ENCODE measurements at regions not wholly inside any gene's neighbourhood (a gene's known extent, or its start where the extent isn't known, plus 50 kb on each side); places are given as distances from the start of the nearest gene placed in this dataset.

GRCh38 chr1:182262425-182262824, 129.2 kb downstream of the GLUL start (continued):
- TF ChIP-seq ZC3H8 (IDR thresholded peaks at IDR 0.05) (no peak), GABPA (tag; conservative IDR thresholded peaks at IDR 0.05; ENCODE audit: low read depth) (0 out of 2 replicates have a peak, but pooled peaks have one; percentile 28)
- TF ChIP-seq, protein P1, sequence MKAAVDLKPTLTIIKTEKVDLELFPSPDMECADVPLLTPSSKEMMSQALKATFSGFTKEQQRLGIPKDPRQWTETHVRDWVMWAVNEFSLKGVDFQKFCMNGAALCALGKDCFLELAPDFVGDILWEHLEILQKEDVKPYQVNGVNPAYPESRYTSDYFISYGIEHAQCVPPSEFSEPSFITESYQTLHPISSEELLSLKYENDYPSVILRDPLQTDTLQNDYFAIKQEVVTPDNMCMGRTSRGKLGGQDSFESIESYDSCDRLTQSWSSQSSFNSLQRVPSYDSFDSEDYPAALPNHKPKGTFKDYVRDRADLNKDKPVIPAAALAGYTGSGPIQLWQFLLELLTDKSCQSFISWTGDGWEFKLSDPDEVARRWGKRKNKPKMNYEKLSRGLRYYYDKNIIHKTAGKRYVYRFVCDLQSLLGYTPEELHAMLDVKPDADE (conservative IDR thresholded peaks at IDR 0.05; ENCODE audit: control insufficient read depth, low read depth, low read length): no peak

GRCh38 chr1:182261655-182262054, 129.9 kb downstream of the GLUL start:
- H3K79me2 ChIP-seq (ENCODE audit: control insufficient read depth, insufficient read depth, low read length): no peaks in the 10 kb centered on the region
- ATAC-seq (no peak), FAIRE-seq (no peak), DNase-seq (ENCODE audit: extremely low read depth in 1 of 4, low spot score in 3 of 4) (no peak)
- H2AFZ ChIP-seq (ENCODE audit: low read depth, low read length): no peak overlapping the region
- H3K4me1 ChIP-seq (replicated peaks in 1 of 2; ENCODE audit: control insufficient read depth in 2 of 2, insufficient read depth in 2 of 2, low read length in 2 of 2): peaks cover 28 to 51% of the 10 kb centered on the region in 2 experiments
- H3K4me2 ChIP-seq (ENCODE audit: insufficient read depth, low read length): no peak overlapping the region
- in situ Hi-C loops (cut with MboI): no loop called here
- no peak overlapping the region for H3K4me3 ChIP-seq
- no peaks in the 10 kb centered on the region for H3K36me3 ChIP-seq (ENCODE audit: control insufficient read depth, insufficient read depth, low read length)
- H3K9me3 ChIP-seq (replicated peaks; ENCODE audit: control insufficient read depth, insufficient read depth, low read depth, low read length): no peaks in the 10 kb centered on the region
- H3K9ac ChIP-seq (ENCODE audit: insufficient read depth in 1 of 2, low read depth in 2 of 2, low read length in 2 of 2): no peak overlapping the region
- ChIA-PET POLR2A (interaction anchor here (0.6 kb wide), 2 partner anchors 79 to 98 kb away, joined by 3 read pairs; no protein-coding TSS in a partner anchor), CTCF (ENCODE audit: low intra/inter-chr PET ratio) (no interaction called here)
- no peaks in the 10 kb centered on the region for H4K20me1 ChIP-seq (replicated peaks; ENCODE audit: control insufficient read depth, insufficient read depth, low read length)
- no peak overlapping the region for H3K27ac ChIP-seq (ENCODE audit: extremely low read depth, low read depth, low read length)
- no peaks in the 10 kb centered on the region for H3K27me3 ChIP-seq (ENCODE audit: control insufficient read depth in 2 of 2, insufficient read depth in 2 of 2, low read length in 2 of 2)
- WGBS (ENCODE audit: insufficient coverage, low coverage, missing lambda C conversion rate): 77% methylated on average over 1 of the region's 1 CpG
- no peaks in the 10 kb centered on the region for H3K9me1 ChIP-seq (ENCODE audit: control insufficient read depth, insufficient read depth, low read length)
- intact Hi-C loops (cut with micrococcal nuclease): loop anchor here (1.0 to 2.0 kb wide), 2 partner anchors 118 to 135 kb away; no protein-coding TSS in a partner anchor
- no TSS peak for BruUV-seq (replicated peaks)
- no peak for TF ChIP-seq PPARD (CRISPR knock-in tag; IDR thresholded peaks at IDR 0.05)
- TF ChIP-seq ATF4 (CRISPR knock-in tag; IDR thresholded peaks at IDR 0.05): no peak
- TF ChIP-seq, protein P2, sequence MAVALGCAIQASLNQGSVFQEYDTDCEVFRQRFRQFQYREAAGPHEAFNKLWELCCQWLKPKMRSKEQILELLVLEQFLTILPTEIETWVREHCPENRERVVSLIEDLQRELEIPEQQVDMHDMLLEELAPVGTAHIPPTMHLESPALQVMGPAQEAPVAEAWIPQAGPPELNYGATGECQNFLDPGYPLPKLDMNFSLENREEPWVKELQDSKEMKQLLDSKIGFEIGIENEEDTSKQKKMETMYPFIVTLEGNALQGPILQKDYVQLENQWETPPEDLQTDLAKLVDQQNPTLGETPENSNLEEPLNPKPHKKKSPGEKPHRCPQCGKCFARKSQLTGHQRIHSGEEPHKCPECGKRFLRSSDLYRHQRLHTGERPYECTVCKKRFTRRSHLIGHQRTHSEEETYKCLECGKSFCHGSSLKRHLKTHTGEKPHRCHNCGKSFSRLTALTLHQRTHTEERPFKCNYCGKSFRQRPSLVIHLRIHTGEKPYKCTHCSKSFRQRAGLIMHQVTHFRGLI (CRISPR knock-in tag; IDR thresholded peaks at IDR 0.05): no peak
- TF ChIP-seq ZNF764 (CRISPR knock-in tag; IDR thresholded peaks at IDR 0.05; ENCODE audit: low read depth): no peak
- no peak for TF ChIP-seq RCOR1 (IDR thresholded peaks at IDR 0.05; ENCODE audit: borderline replicate concordance in 1 of 2, low read depth in 2 of 2, low read length in 2 of 2)
- no peak for TF ChIP-seq PBX2 (CRISPR knock-in tag; IDR thresholded peaks at IDR 0.05; ENCODE audit: low read depth)
- TF ChIP-seq PBX2 (tag; conservative IDR thresholded peaks at IDR 0.05; ENCODE audit: low read depth): no peak
- no peak for TF ChIP-seq CLOCK (CRISPR knock-in tag; IDR thresholded peaks at IDR 0.05; ENCODE audit: borderline replicate concordance)
- TF ChIP-seq MAFF (IDR thresholded peaks at IDR 0.05; ENCODE audit: low read length): no peak

Measured in K562 (cell line).